ENCODE measurements at regions not wholly inside any gene's neighbourhood (a gene's known extent, or its start where the extent isn't known, plus 50 kb on each side); places are given as distances from the start of the nearest gene placed in this dataset.

- TF ChIP-seq, protein P1, sequence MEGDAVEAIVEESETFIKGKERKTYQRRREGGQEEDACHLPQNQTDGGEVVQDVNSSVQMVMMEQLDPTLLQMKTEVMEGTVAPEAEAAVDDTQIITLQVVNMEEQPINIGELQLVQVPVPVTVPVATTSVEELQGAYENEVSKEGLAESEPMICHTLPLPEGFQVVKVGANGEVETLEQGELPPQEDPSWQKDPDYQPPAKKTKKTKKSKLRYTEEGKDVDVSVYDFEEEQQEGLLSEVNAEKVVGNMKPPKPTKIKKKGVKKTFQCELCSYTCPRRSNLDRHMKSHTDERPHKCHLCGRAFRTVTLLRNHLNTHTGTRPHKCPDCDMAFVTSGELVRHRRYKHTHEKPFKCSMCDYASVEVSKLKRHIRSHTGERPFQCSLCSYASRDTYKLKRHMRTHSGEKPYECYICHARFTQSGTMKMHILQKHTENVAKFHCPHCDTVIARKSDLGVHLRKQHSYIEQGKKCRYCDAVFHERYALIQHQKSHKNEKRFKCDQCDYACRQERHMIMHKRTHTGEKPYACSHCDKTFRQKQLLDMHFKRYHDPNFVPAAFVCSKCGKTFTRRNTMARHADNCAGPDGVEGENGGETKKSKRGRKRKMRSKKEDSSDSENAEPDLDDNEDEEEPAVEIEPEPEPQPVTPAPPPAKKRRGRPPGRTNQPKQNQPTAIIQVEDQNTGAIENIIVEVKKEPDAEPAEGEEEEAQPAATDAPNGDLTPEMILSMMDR (IDR thresholded peaks at IDR 0.05) = no peak
- no peaks in the 10 kb centered on the region for H3K4me1 ChIP-seq (ENCODE audit: low read depth)
- H3K9me3 ChIP-seq = no peaks in the 10 kb centered on the region
- H3K36me3 ChIP-seq (ENCODE audit: low read depth) = no peaks in the 10 kb centered on the region
- ATAC-seq = no peak
- intact Hi-C loops (cut with DNase I, micrococcal nuclease) = no loop called here
- DNase-seq = no peak
- H3K4me3 ChIP-seq = no peak overlapping the region
Measured at GRCh38 chr13:90557626-90558025, 789.9 kb upstream of the MIR17HG start.

DNA sequence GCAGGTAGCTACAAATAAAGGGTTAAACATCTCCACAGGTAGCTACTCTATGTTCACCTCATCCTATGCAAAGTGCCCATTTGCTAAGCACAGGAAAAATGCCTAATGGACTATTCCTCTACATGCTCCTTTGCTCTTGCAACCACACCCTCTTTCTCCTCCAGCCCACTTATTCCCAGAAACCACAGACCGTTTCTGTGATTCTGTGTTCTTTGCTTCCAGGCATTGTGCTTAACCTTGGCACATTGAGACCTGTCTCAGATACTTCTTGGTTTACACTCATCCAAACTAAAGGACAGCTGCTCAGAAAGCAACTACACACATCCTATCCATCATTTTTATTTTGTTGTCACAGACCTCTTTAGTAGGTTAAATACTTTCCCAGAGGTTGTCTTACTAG is 785.0 kb upstream of the MIR17HG start:
- DNase-seq = no peak
- no peak for ATAC-seq
- intact Hi-C loops (cut with DNase I, micrococcal nuclease) = no loop called here
- Histone ChIP-seq H3K4me3 (no peak overlapping the region), H3K4me1 (ENCODE audit: low read depth) (no peaks in the 10 kb centered on the region), H3K36me3 (ENCODE audit: low read depth) (no peaks in the 10 kb centered on the region), H3K9me3 (no peaks in the 10 kb centered on the region)
- TF ChIP-seq, protein P1 (IDR thresholded peaks at IDR 0.05) = no peak

DNA sequence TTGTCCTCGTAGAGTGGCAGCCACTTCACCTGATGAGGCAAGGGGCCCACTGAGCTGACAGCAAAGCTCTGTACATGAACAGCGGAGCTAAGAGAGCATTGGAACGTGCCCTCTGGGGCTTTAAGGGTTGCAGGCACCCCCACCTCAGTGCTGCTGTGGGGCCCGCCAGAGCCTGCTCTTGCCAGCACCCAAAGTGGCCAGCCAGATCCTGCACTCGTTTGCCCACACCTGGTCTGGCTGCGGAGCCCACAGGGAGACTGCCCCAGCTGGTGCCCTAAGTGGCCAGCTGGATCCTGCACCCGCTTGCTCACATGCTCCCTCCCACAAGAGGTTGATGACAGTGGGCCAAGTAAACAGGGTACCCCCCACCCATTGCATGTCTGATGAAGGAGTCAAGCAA is 783.4 kb upstream of the MIR17HG start:
- no peak for DNase-seq
- no peaks in the 10 kb centered on the region for H3K36me3 ChIP-seq (ENCODE audit: low read depth)

DNA sequence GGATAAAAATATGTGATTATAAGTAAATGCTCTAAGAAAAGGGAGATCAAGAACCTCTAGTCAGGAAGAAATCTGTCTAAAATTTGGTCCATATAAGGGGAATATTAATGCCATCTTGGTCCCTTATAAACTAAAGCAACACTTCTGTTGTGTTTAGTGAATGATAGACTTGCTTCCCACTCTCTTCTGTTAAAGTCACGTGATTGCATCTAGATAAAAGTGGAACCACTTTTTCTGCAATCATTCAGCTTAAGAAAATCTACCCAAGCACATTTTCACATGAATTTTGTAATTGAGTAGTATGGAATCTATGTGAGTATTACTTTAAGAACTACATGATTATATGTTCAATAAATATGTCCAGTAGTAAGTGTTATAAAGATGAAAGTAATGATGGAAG is 782.9 kb upstream of the MIR17HG start:
- ATAC-seq (no peak), DNase-seq (no peak)
- TF ChIP-seq, protein P1 (IDR thresholded peaks at IDR 0.05) = no peak
- Histone ChIP-seq H3K4me3 (no peak overlapping the region), H3K4me1 (ENCODE audit: low read depth) (no peaks in the 10 kb centered on the region), H3K36me3 (ENCODE audit: low read depth) (no peaks in the 10 kb centered on the region), H3K9me3 (no peaks in the 10 kb centered on the region)
- intact Hi-C loops (cut with DNase I, micrococcal nuclease) = no loop called here

More for the DNA sequence above, 783.4 kb upstream of the MIR17HG start:
- TF ChIP-seq, protein P1 (IDR thresholded peaks at IDR 0.05) = no peak
- intact Hi-C loops (cut with DNase I, micrococcal nuclease) = no loop called here
- no peak for ATAC-seq
- no peak overlapping the region for H3K4me3 ChIP-seq
- H3K9me3 ChIP-seq = no peaks in the 10 kb centered on the region
- H3K4me1 ChIP-seq (ENCODE audit: low read depth) = no peaks in the 10 kb centered on the region

DNA sequence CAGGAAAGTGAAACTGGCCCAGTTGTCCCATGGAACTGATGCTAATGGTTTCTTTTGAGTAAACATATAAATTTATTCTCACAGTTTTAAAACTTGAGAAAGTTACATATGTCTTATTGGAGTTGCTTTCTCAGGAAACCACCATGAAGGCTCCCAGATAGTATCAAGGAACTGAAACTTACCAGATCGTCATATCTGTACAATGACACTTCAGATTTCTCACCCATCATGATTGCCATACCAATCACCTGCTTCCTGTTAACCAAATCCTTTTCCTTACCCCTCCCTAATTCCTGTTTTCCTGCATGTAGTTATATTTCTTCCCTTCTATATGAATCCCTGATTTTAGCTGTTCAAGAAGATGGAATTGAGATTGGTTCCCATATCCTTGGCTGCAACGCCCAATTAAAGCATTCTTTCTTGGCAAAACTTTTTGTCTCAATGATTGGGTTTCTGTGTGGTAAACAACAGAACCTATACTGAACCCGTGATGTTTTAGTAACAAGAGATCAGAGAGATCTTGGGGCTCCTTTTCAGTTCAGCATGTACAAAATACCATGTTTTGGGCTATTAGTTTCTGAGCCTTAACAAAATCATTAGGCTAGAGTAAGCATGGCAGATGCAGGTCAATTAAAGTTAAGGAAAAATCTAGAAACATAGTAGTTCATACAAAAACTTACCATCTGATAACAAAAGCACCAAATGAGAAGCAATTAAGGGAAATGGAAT is 781.3 kb upstream of the MIR17HG start:
- TF ChIP-seq, protein P1 (IDR thresholded peaks at IDR 0.05) = no peak
- Histone ChIP-seq H3K4me3 (no peak overlapping the region), H3K4me1 (ENCODE audit: low read depth) (no peaks in the 10 kb centered on the region), H3K9me3 (no peaks in the 10 kb centered on the region), H3K36me3 (ENCODE audit: low read depth) (no peaks in the 10 kb centered on the region)
- intact Hi-C loops (cut with DNase I, micrococcal nuclease) = no loop called here
- no peak for ATAC-seq
- no peak for DNase-seq

- DNase-seq (no peak), ATAC-seq (no peak)
- Histone ChIP-seq H3K36me3 (ENCODE audit: low read depth) (no peaks in the 10 kb centered on the region), H3K9me3 (no peaks in the 10 kb centered on the region), H3K4me3 (no peak overlapping the region), H3K4me1 (ENCODE audit: low read depth) (no peaks in the 10 kb centered on the region)
- intact Hi-C loops (cut with DNase I, micrococcal nuclease) = no loop called here
- TF ChIP-seq, protein P1 (IDR thresholded peaks at IDR 0.05) = no peak
Measured at GRCh38 chr13:90568165-90568564, 779.3 kb upstream of the MIR17HG start.
